Retinal pigment epithelial cell (primary cell): ENCODE measurements at regions not wholly inside any gene's neighbourhood (a gene's known extent, or its start where the extent isn't known, plus 50 kb on each side); places are given as distances from the start of the nearest gene placed in this dataset.

Source experiments
- DNase-seq: peaks from one replicate; pipeline ENCODE4 v3.0.0-alpha.2; 2010; ENCODE audit warnings: low read depth
- H3K4me3 ChIP-seq: 2 replicates; pipeline ENCODE4 v1.5.1; 2011; ENCODE audit warnings: mild to moderate bottlenecking, low read length, control low read depth, moderate library complexity
- TF ChIP-seq, protein P1 (sequence below): conservative IDR thresholded peaks from 2 replicates; pipeline ENCODE4 v1.5.1; 2011; ENCODE audit warnings: low read depth, low read length, control low read depth, inconsistent platforms

DNA sequence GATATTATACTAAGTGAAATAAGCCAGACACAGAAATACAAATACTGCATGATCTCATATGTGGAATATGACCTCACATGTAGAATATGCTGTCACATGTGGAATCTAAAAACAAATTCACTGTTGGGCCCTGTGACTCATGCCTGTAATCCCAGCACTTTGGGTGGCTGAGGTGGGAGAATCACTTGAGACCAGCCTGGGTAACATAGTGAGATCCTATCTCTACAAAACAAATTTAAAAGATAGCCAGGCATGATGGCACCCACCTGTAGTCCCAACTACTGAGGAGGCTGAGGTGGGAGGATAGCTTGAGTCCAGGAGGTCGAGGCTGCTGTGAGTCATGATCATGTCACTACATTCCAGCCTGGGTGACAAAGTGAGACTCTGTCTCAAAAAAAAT is 160.3 kb downstream of the PTEN start:
- TF ChIP-seq, protein P1, sequence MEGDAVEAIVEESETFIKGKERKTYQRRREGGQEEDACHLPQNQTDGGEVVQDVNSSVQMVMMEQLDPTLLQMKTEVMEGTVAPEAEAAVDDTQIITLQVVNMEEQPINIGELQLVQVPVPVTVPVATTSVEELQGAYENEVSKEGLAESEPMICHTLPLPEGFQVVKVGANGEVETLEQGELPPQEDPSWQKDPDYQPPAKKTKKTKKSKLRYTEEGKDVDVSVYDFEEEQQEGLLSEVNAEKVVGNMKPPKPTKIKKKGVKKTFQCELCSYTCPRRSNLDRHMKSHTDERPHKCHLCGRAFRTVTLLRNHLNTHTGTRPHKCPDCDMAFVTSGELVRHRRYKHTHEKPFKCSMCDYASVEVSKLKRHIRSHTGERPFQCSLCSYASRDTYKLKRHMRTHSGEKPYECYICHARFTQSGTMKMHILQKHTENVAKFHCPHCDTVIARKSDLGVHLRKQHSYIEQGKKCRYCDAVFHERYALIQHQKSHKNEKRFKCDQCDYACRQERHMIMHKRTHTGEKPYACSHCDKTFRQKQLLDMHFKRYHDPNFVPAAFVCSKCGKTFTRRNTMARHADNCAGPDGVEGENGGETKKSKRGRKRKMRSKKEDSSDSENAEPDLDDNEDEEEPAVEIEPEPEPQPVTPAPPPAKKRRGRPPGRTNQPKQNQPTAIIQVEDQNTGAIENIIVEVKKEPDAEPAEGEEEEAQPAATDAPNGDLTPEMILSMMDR, result no peak
- no peak for DNase-seq
- H3K4me3 ChIP-seq, result no peak overlapping the region

- no peak overlapping the region for H3K4me3 ChIP-seq
- TF ChIP-seq, protein P1, result no peak
- DNase-seq, result no peak
Measured at GRCh38 chr10:88026031-88026430, 162.6 kb downstream of the PTEN start.

GRCh38 chr10:88027570-88027969 is 164.1 kb downstream of the PTEN start:
- TF ChIP-seq, protein P1, result no peak
- H3K4me3 ChIP-seq, result no peak overlapping the region
- DNase-seq, result no peak

GRCh38 chr10:88028072-88028471 is 164.6 kb downstream of the PTEN start:
- TF ChIP-seq, protein P1, result no peak
- no peak for DNase-seq
- no peak overlapping the region for H3K4me3 ChIP-seq

GRCh38 chr10:88028654-88029053 is 165.2 kb downstream of the PTEN start:
- no peak overlapping the region for H3K4me3 ChIP-seq
- DNase-seq, result no peak
- TF ChIP-seq, protein P1, result no peak

DNA sequence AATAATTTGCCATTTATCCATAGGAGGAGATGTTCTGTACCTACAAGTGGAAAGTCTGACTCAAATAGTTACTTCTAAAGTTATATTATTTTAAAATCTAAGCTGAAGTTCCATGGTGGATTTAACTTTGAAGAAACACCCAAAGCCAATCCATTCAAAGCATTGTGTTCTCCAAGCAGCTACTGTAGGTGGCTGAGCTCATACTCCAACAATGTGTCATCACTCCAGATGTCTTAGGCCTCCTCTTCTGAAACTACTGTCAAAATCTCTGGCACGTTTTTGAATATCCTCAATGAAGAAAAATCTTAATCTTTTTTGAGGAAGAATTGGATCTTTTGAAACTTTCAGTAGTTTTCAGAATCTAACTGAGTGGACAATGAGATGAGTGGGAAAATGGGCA is 169.1 kb downstream of the PTEN start:
- H3K4me3 ChIP-seq, result no peak overlapping the region
- DNase-seq, result no peak
- TF ChIP-seq, protein P1, result no peak

GRCh38 chr10:88033385-88033784 is 170.0 kb downstream of the PTEN start:
- no peak for DNase-seq
- H3K4me3 ChIP-seq, result no peak overlapping the region

More at GRCh38 chr10:88033385-88033784, 170.0 kb downstream of the PTEN start:
- TF ChIP-seq, protein P1, result no peak
